ENCODE measurements at regions not wholly inside any gene's neighbourhood (a gene's known extent, or its start where the extent isn't known, plus 50 kb on each side); places are given as distances from the start of the nearest gene placed in this dataset.

DNA sequence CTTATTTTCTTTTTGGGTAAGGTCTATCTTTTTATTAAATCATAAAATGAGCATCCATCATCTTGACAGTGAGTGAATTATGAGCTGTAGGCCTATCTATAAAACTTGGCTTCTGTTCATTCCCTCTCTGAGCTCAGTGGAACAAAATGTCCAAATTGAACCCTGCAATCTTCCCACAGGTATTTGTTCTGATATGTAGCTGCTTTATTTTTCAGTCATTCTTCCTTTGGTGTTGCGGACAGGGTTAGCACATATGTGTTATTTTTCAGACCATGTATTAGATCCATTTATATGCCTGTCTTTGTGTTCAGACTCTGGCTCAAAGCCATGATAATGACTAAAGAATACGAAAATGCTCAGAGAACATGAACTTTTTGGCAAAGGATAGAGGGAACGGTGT lies 201.6 kb upstream of the KIAA1217 start:
- DNase-seq (ENCODE audit: low read depth), result no peak
- H3K4me3 ChIP-seq (ENCODE audit: low read depth, low read length), result no peak overlapping the region
- TF ChIP-seq, protein P1, sequence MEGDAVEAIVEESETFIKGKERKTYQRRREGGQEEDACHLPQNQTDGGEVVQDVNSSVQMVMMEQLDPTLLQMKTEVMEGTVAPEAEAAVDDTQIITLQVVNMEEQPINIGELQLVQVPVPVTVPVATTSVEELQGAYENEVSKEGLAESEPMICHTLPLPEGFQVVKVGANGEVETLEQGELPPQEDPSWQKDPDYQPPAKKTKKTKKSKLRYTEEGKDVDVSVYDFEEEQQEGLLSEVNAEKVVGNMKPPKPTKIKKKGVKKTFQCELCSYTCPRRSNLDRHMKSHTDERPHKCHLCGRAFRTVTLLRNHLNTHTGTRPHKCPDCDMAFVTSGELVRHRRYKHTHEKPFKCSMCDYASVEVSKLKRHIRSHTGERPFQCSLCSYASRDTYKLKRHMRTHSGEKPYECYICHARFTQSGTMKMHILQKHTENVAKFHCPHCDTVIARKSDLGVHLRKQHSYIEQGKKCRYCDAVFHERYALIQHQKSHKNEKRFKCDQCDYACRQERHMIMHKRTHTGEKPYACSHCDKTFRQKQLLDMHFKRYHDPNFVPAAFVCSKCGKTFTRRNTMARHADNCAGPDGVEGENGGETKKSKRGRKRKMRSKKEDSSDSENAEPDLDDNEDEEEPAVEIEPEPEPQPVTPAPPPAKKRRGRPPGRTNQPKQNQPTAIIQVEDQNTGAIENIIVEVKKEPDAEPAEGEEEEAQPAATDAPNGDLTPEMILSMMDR (IDR thresholded peaks at IDR 0.05; ENCODE audit: insufficient read depth, low read depth, low read length), result no peak

- TF ChIP-seq, protein P1 (IDR thresholded peaks at IDR 0.05; ENCODE audit: insufficient read depth, low read depth, low read length), result no peak
- DNase-seq (ENCODE audit: low read depth), result peak; percentile 13
These were observed 200.5 kb upstream of the KIAA1217 start for GRCh38 chr10:24008164-24009091.

GRCh38 chr10:24009115-24009514 lies 199.8 kb upstream of the KIAA1217 start:
- no peak for DNase-seq (ENCODE audit: low read depth)
- no peak overlapping the region for H3K4me3 ChIP-seq (ENCODE audit: low read depth, low read length)
- TF ChIP-seq, protein P1 (IDR thresholded peaks at IDR 0.05; ENCODE audit: insufficient read depth, low read depth, low read length), result no peak

More at GRCh38 chr10:24008164-24009091, 200.5 kb upstream of the KIAA1217 start:
- H3K4me3 ChIP-seq (ENCODE audit: low read depth, low read length), result no peak overlapping the region

DNA sequence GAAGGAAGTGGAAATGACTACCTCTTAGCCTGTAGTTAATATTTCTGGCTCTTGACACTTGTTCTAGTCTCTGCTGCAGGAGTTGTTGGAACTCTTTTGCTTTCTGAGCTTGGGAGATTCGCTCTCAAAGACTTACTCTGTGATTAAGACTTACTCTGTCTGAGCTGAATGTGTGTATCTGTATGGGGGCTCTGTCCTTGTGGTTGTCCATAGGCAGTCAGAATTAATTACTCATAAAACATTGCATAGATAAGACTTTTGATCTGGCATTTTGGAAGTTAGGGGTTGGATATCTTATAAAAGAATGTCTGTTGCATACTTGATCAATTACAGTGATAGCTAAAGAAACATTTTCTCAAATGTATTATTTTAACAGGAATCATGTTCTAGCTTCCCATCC lies 199.2 kb upstream of the KIAA1217 start:
- H3K4me3 ChIP-seq (ENCODE audit: low read depth, low read length), result no peak overlapping the region
- TF ChIP-seq, protein P1 (IDR thresholded peaks at IDR 0.05; ENCODE audit: insufficient read depth, low read depth, low read length), result no peak
- DNase-seq (ENCODE audit: low read depth), result no peak

DNA sequence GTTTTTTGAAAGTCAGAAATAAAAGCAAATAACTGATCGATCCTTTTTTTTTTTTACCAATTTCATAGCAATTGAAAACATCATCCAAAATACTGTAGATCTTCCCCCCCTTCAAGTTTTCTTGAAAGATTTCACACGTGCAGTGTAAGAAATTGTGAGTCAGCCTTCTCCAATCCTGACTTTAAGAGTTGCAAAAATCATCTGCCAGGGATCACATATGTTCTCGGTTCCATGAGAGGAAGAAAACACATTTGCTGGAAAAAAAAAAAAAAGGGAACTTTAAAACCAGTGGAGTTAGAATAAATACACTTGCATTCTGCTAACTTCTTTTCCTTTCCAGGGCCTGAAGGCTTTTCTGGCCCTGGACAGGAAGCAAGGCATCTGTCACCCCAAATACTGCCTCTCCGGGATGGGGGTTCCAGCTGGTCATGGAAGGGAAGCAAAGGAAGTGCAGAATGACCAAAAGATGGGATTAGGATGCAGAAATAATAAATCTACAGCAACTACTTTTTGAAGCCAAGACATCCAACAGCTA lies 198.4 kb upstream of the KIAA1217 start:
- DNase-seq (ENCODE audit: low read depth), result no peak
- TF ChIP-seq, protein P1 (IDR thresholded peaks at IDR 0.05; ENCODE audit: insufficient read depth, low read depth, low read length), result no peak
- no peak overlapping the region for H3K4me3 ChIP-seq (ENCODE audit: low read depth, low read length)

- TF ChIP-seq, protein P1 (IDR thresholded peaks at IDR 0.05; ENCODE audit: insufficient read depth, low read depth, low read length), result no peak
- no peak for DNase-seq (ENCODE audit: low read depth)
- no peak overlapping the region for H3K4me3 ChIP-seq (ENCODE audit: low read depth, low read length)
These were observed 196.6 kb upstream of the KIAA1217 start for GRCh38 chr10:24012249-24012803.

Measured in fibroblast of villous mesenchyme (primary cell).